H9 (cell line): ENCODE measurements at regions not wholly inside any gene's neighbourhood (a gene's known extent, or its start where the extent isn't known, plus 50 kb on each side); places are given as distances from the start of the nearest gene placed in this dataset.

ENCODE experiments used
- DNase-seq: peaks from one replicate; pipeline ENCODE4 v3.0.0-alpha.2; 2017
- H2AFZ ChIP-seq: one replicate; pipeline ENCODE4 v1.6.1; 2013; ENCODE audit warnings: mild to moderate bottlenecking, low read length, control low read depth, moderate library complexity
- H2AK5ac ChIP-seq: 2 replicates; pipeline ENCODE4 v1.6.1; 2013; ENCODE audit warnings: low read length, control low read depth, mixed read lengths; ENCODE audit not compliant: insufficient read length
- H2BK120ac ChIP-seq: one replicate; pipeline ENCODE4 v1.6.1; 2013; ENCODE audit warnings: low read depth, mild to moderate bottlenecking, low read length, control low read depth, inconsistent platforms; ENCODE audit not compliant: poor library complexity, severe bottlenecking
- H2BK12ac ChIP-seq: 2 replicates; pipeline ENCODE4 v1.6.1; 2013; ENCODE audit warnings: low read length, control low read depth, mixed read lengths, low read depth; ENCODE audit not compliant: insufficient read length
- H2BK15ac ChIP-seq: 2 replicates; pipeline ENCODE4 v1.6.1; 2013; ENCODE audit warnings: low read depth, low read length, control low read depth
- H2BK20ac ChIP-seq: one replicate; pipeline ENCODE4 v1.6.1; 2013; ENCODE audit warnings: low read depth, mild to moderate bottlenecking, low read length, control low read depth, inconsistent platforms; ENCODE audit not compliant: poor library complexity, severe bottlenecking
- H2BK5ac ChIP-seq: 2 replicates; pipeline ENCODE4 v1.6.1; 2013; ENCODE audit warnings: low read length, control low read depth, mixed read lengths; ENCODE audit not compliant: insufficient read length
- H3K14ac ChIP-seq: 2 replicates; pipeline ENCODE4 v1.6.1; 2013; ENCODE audit warnings: low read length, control low read depth; ENCODE audit not compliant: insufficient read depth
- H3K18ac ChIP-seq: 2 replicates; pipeline ENCODE4 v1.6.1; 2013; ENCODE audit warnings: low read depth, mild to moderate bottlenecking, mixed read lengths, low read length, control low read depth; ENCODE audit not compliant: insufficient read length
- H3K23ac ChIP-seq: 2 replicates; pipeline ENCODE4 v1.6.1; 2013; ENCODE audit warnings: low read length, control low read depth, mixed read lengths, low read depth; ENCODE audit not compliant: insufficient read length
- H3K23me2 ChIP-seq: 2 replicates; pipeline ENCODE4 v1.6.1; 2013; ENCODE audit warnings: low read depth, mild to moderate bottlenecking, mixed read lengths, low read length, control low read depth; ENCODE audit not compliant: insufficient read length, poor library complexity, severe bottlenecking
- H3K27ac ChIP-seq: 2 replicates; pipeline ENCODE4 v1.5.1; 2013; ENCODE audit warnings: low read length, control low read depth, mixed read lengths, low read depth; ENCODE audit not compliant: insufficient read length
- H3K27me3 ChIP-seq: 2 replicates; pipeline ENCODE4 v1.6.1; 2013; ENCODE audit warnings: low read length, control low read depth, inconsistent platforms; ENCODE audit not compliant: insufficient read depth
- H3K4ac ChIP-seq: 2 replicates; pipeline ENCODE4 v1.6.1; 2013; ENCODE audit warnings: low read depth, mild to moderate bottlenecking, control low read depth, inconsistent platforms, low read length, moderate library complexity
- H3K4me1 ChIP-seq: 2 replicates; pipeline ENCODE4 v1.6.1; 2013; ENCODE audit warnings: low read length, control low read depth, inconsistent platforms; ENCODE audit not compliant: insufficient read depth
- H3K4me2 ChIP-seq: 2 replicates; pipeline ENCODE4 v1.6.1; 2013; ENCODE audit warnings: low read length, control low read depth, mixed read lengths; ENCODE audit not compliant: insufficient read length, insufficient read depth
- H3K56ac ChIP-seq: 2 replicates; pipeline ENCODE4 v1.6.1; 2013; ENCODE audit warnings: low read depth, mild to moderate bottlenecking, mixed read lengths, low read length, control low read depth; ENCODE audit not compliant: insufficient read length
- H3K79me1 ChIP-seq: 2 replicates; pipeline ENCODE4 v1.6.1; 2013; ENCODE audit warnings: low read depth, mild to moderate bottlenecking, moderate library complexity, low read length, control low read depth, inconsistent platforms; ENCODE audit not compliant: insufficient read depth, poor library complexity, severe bottlenecking
- H3K79me2 ChIP-seq: 2 replicates; pipeline ENCODE4 v1.6.1; 2013; ENCODE audit warnings: low read length, control low read depth, inconsistent platforms; ENCODE audit not compliant: insufficient read depth
- H3K9ac ChIP-seq: 2 replicates; pipeline ENCODE4 v1.6.1; 2013; ENCODE audit warnings: low read length, control low read depth, mixed read lengths; ENCODE audit not compliant: insufficient read length; ENCODE audit errors: extremely low read depth
- H3K9me3 ChIP-seq: one replicate; pipeline ENCODE4 v1.6.1; 2013; ENCODE audit warnings: low read depth, low read length, inconsistent platforms; ENCODE audit not compliant: control insufficient read depth
- H3T11ph ChIP-seq: one replicate; pipeline ENCODE4 v1.6.1; 2013; ENCODE audit warnings: mild to moderate bottlenecking, low read length, control low read depth, inconsistent platforms
- H4K20me1 ChIP-seq: one replicate; pipeline ENCODE4 v1.6.1; 2013; ENCODE audit not compliant: control insufficient read depth, insufficient read length, insufficient read depth
- H4K5ac ChIP-seq: 2 replicates; pipeline ENCODE4 v1.6.1; 2013; ENCODE audit warnings: low read depth, mild to moderate bottlenecking, mixed read lengths, low read length, control low read depth; ENCODE audit not compliant: insufficient read length
- H4K8ac ChIP-seq: replicated peaks from 2 replicates; pipeline ENCODE4 v1.6.1; 2013; ENCODE audit warnings: low read length, control low read depth, mixed read lengths, low read depth; ENCODE audit not compliant: insufficient read length
- H4K91ac ChIP-seq: 2 replicates; pipeline ENCODE4 v1.6.1; 2013; ENCODE audit warnings: low read depth, mild to moderate bottlenecking, moderate library complexity, mixed read lengths, low read length, control low read depth; ENCODE audit not compliant: insufficient read length
- H3K27ac Mint-ChIP-seq, 3 experiments: 2 replicates in 2 of 3; 3 replicates in 1 of 3; pipeline ENCODE4 v1.8.0; 2020 to 2021; ENCODE audit warnings: mixed read lengths in 3 of 3, mild to moderate bottlenecking in 1 of 3, moderate library complexity in 1 of 3
- H3K27me3 Mint-ChIP-seq: 2 replicates; pipeline ENCODE4 v1.8.0; 2021; ENCODE audit warnings: low read depth, mild to moderate bottlenecking, moderate library complexity, mixed read lengths
- H3K36me3 Mint-ChIP-seq, 3 experiments: 2 replicates in 2 of 3; 3 replicates in 1 of 3; pipeline ENCODE4 v1.8.0; 2020 to 2021; ENCODE audit warnings: low read depth in 3 of 3, mixed read lengths in 3 of 3; ENCODE audit not compliant: insufficient read depth in 1 of 3
- H3K4me1 Mint-ChIP-seq, 2 experiments: 2 replicates each; pipeline ENCODE4 v1.8.0; 2020; ENCODE audit warnings: mixed read lengths in 2 of 2
- H3K4me3 Mint-ChIP-seq, 2 experiments: 2 replicates in 1 of 2; 3 replicates in 1 of 2; pipeline ENCODE4 v1.8.0; 2020 to 2021; ENCODE audit warnings: mild to moderate bottlenecking in 2 of 2, mixed read lengths in 2 of 2, moderate library complexity in 1 of 2
- H3K9me3 Mint-ChIP-seq, 2 experiments: 2 replicates in 1 of 2; 3 replicates in 1 of 2; pipeline ENCODE4 v1.8.0; 2020; ENCODE audit warnings: mild to moderate bottlenecking in 2 of 2, mixed read lengths in 2 of 2, moderate library complexity in 1 of 2
- WGBS: extraction: QIAGEN DNeasy Blood & Tissue Kit; methylation state at CpG from one replicate; pipeline ENCODE4 v1.1.7; 2013; ENCODE audit warnings: missing lambda C conversion rate, low lambda C conversion rate, mixed read lengths; ENCODE audit not compliant: insufficient read length; ENCODE audit errors: extremely low coverage; 5-methylcytosine and 5-hydroxymethylcytosine counted together
- TF ChIP-seq, protein P1 (sequence below): fragments of 200-600 bp; sonication (generic); conservative IDR thresholded peaks from 3 replicates; pipeline ENCODE4 v1.8.0; 2021; ENCODE audit warnings: antibody characterized with exemption, mild to moderate bottlenecking

DNA sequence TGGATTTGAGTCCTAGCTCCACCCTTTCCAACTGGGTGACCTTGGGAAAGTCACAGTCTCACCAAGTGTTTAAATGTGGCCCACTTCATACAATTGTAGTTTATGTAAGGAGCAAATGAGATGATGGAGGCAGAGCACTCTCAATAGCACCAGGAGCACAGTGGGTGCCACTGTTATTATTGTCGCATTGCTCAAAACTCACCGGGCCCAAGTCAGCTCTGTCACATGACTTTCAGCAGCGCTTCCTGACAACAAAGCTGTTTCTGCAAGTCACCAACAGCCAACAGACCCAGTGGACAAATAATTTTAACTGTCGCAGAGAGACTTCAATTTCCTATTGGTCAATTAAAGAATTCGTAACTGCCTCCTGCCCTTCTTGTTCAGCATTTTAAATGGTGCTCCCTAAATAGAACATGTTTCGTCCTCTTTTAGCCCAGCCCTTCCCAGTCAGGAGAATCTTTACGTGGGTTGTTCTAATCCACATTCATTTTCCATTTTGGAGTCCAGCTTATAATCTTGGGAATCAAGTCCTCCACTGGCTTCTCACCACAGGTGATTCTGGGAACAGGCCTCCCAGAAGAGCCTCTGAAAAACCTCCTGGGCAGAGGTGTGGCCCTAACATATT is 415.6 kb upstream of the NPVF start:
- Histone ChIP-seq H4K5ac (no peak overlapping the region), H2BK5ac (no peak overlapping the region), H4K8ac (no peak overlapping the region), H2AFZ (no peak overlapping the region), H4K91ac (no peak overlapping the region), H3K9ac (no peak overlapping the region), H3T11ph (no peak overlapping the region), H3K23me2 (no peaks in the 10 kb centered on the region), H2BK20ac (no peak overlapping the region), H3K23ac (no peak overlapping the region), H2AK5ac (no peak overlapping the region), H3K14ac (no peak overlapping the region), H2BK120ac (no peak overlapping the region), H2BK12ac (no peak overlapping the region), H3K4me1 (no peaks in the 10 kb centered on the region), H3K79me1 (no peaks in the 10 kb centered on the region), H2BK15ac (no peak overlapping the region), H3K4me2 (no peak overlapping the region), H3K79me2 (no peaks in the 10 kb centered on the region), H3K27me3 (no peaks in the 10 kb centered on the region), H4K20me1 (no peaks in the 10 kb centered on the region), H3K4ac (no peak overlapping the region), H3K56ac (no peak overlapping the region), H3K18ac (no peak overlapping the region), H3K9me3 (no peaks in the 10 kb centered on the region), H3K27ac (no peak overlapping the region)
- DNase-seq: no peak
- TF ChIP-seq, protein P1, sequence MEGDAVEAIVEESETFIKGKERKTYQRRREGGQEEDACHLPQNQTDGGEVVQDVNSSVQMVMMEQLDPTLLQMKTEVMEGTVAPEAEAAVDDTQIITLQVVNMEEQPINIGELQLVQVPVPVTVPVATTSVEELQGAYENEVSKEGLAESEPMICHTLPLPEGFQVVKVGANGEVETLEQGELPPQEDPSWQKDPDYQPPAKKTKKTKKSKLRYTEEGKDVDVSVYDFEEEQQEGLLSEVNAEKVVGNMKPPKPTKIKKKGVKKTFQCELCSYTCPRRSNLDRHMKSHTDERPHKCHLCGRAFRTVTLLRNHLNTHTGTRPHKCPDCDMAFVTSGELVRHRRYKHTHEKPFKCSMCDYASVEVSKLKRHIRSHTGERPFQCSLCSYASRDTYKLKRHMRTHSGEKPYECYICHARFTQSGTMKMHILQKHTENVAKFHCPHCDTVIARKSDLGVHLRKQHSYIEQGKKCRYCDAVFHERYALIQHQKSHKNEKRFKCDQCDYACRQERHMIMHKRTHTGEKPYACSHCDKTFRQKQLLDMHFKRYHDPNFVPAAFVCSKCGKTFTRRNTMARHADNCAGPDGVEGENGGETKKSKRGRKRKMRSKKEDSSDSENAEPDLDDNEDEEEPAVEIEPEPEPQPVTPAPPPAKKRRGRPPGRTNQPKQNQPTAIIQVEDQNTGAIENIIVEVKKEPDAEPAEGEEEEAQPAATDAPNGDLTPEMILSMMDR: no peak
- no peaks in the 10 kb centered on the region for H3K9me3 Mint-ChIP-seq
- H3K36me3 Mint-ChIP-seq: no peaks in the 10 kb centered on the region
- WGBS: no CpG with 5 or more reads among the region's 7 CpGs
- no peaks in the 10 kb centered on the region for H3K4me1 Mint-ChIP-seq
- H3K4me3 Mint-ChIP-seq: no peak overlapping the region
- H3K27me3 Mint-ChIP-seq: no peaks in the 10 kb centered on the region
- no peak overlapping the region; a peak in 1 of 7 replicates for H3K27ac Mint-ChIP-seq
